NOMO-1 (cell line): ENCODE measurements at regions not wholly inside any gene's neighbourhood (a gene's known extent, or its start where the extent isn't known, plus 50 kb on each side); places are given as distances from the start of the nearest gene placed in this dataset.
A peak's percentile ranks its signal among the peaks of the same experiment; 100 is the strongest.
"Not testable (repeated sequence)": the region's sequence is repeated elsewhere in the genome, so short reads cannot be mapped to it uniquely, and the experiment has no call there.

Experiments used
- DNase-seq, 2 experiments: peaks; one replicate each; lab custom pipeline; 2025; ENCODE audit not compliant: unreplicated experiment in 2 of 2; lab: John Stamatoyannopoulos, UW

DNA sequence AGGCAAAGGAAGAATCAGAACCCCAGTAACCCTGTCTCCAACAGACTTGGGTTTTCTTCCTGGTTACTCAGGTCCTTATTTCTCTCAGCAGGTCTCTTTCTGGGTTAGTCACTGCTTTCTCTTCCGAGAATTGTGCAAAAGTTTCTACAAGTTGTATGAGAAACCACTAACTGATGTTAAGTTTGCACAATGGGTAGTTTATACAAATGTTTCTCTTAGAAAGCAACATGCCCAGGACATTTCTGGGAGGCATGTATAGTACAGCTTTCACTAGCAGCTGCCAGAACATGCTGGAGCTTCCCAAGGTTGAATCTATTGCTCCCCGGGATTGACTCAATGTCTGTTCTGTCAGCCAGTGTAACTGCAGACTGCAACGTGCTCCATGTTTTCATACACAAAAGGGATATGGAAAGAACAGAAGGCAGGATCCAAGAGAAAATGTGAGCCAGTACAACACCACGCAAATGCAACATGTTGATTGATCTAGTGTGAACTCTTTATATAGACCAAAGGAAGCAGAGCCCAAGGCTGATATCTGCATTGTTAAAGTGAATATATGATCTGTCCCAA, 887.8 kb downstream of the MCTP2 start:
- DNase-seq: peak in 1 of 2 experiments; percentile 0

DNA sequence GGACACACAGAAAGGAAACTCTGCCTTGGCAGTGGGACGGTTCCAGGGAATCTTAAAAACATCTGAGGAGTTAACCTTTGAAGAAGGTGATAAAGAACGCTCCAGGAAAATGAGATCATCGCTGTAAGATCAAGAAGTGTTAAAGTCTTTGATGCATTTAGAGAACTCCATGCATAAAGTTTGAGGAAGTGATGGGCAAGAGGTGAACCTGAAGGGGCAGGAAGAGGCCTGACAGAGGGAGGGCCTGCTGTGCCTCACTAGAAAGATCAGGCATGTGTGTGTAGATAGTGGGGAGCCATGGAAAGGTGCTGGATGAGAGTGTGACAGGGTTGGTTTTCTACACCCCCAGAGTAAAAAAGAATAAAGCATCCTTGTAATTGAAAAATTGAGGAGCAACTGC, 889.2 kb downstream of the MCTP2 start:
- no peak for DNase-seq

DNA sequence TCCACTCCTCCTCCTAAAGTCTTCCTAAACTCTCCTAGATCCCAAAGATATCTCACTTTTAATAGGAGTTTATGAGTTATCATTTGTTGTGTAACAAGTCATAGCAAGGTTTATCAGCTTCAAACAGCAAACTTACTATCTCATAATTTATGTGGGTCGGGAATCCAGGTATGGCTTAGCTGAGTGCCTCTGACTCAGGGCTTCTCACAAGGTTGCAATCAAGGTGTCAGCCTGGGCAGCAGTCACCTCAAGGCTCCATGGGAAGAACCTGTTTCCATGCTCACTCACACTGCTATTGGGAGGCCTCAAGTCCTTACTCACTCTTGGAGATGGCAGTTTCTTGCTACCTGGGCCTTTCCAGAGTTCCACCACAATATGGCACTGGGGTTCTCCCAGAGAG, 889.8 kb downstream of the MCTP2 start:
- no peak for DNase-seq

DNA sequence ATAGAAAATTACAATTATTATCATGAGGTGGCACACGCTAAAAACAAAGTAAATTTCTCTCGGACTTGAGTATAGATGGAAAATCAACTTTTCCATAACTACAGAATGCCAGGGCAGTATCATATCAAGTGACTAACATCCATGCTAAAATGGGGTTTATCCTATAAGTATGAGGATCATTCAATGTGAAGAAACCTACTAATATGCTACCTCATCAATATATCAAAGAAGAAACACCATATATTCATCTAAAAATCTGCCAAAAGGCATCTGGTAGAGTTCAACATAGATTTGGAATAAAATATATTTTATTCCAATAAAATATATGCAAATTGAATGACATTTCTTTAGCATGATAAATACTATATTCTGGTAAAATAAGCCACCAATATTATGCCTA, 894.4 kb downstream of the MCTP2 start:
- DNase-seq: no peak

DNA sequence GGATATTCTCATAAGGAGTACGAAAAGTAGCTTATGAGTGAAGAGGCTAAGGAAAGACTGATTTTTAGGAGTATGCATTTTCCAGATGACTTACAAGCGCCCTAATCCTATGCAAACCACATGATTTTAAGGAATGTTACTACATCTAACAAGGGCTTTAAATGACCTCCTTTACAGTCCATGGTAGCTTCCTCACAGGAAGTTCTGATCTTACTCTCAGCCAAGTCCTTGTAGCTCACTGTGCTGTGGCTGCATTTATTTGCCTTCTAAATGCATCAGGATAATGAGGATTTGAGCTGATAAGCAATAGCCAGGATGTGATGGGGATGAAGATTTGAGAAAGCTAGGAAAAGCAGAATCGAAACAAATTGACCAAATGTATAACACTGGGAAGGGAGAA, 896.0 kb downstream of the MCTP2 start:
- no peak for DNase-seq

GRCh38 chr15:95129574-95129973, 898.2 kb downstream of the MCTP2 start:
- DNase-seq: no peak

GRCh38 chr15:95131131-95131556, 899.8 kb downstream of the MCTP2 start:
- DNase-seq: no peak

GRCh38 chr15:95132774-95133173, 901.4 kb downstream of the MCTP2 start:
- DNase-seq: no peak

- DNase-seq: no peak
Measured at GRCh38 chr15:95134431-95135110, 903.2 kb downstream of the MCTP2 start.

DNA sequence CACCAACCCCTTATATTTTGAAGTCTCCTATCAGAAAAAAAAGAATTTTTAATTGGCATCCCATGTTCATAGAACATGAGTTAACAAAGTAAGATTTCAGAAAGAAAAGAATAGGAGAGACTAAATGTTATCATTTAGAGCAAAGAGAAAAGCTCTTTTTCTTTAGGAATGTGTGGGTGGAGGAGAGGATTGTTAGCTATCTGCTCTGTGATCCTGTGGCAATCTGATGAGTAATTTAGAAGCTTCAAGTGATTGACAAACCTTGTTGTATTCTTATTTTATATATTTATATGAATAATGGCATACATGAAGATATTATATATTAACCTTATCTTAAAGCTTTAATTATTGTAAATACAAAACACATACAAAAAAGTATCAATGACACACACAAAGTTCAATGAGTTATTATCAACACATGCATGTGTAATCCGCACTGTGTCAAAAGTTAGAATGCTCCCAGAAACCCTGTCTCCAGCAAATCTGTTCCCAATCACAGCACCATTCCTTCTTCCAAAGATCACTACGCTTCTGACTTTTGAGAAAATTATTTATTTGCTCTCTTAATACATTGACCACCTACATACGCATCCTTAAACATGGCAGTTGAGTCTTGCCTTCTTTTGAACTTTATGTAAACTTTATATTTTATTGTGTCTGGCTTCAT, 907.4 kb downstream of the MCTP2 start:
- DNase-seq: no peak

- no peak for DNase-seq
Measured at GRCh38 chr15:95141486-95141885, 910.1 kb downstream of the MCTP2 start.

GRCh38 chr15:95142531-95142930, 911.2 kb downstream of the MCTP2 start:
- DNase-seq: no peak

GRCh38 chr15:95146481-95146880, 915.1 kb downstream of the MCTP2 start:
- no peak for DNase-seq

- no peak for DNase-seq
Measured at GRCh38 chr15:95148183-95148582, 916.8 kb downstream of the MCTP2 start.

DNA sequence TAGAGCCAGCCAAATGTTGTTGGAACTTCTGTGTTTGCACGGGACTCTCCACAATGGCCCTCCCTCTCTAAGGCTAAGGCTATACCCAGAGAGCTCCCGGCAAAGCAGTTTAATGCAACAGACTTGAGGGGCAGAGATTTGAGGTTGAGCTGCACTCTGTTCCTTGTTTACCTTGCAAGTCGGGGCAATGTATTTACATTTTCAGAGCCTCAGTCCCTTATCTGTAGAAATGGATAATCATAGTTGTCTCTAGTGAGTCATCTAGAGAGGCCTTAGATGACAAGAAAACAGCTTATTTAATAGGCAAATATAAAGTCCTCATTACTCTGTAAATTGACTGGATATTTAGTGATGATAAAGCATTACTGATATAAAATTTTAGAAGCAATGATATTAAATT, 917.7 kb downstream of the MCTP2 start:
- DNase-seq: no peak

DNA sequence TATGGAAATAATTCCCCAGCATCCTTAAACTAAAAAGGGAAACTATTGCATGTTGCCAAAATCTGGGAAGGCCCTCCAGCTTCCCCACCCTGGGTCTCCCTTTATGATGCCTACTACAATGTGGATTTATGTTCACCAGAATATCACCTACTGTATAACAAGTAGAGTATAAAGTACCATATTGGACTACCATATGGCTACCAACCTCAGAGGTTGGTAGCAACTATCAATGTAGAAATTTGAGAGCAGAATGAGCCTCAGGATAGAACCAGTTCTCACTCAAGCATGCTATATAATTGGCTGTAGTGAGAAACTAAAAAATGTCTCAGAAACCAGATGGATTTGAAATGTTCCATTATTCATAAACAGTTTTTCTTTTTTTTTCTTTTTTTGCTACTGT, 918.4 kb downstream of the MCTP2 start:
- no peak for DNase-seq

DNA sequence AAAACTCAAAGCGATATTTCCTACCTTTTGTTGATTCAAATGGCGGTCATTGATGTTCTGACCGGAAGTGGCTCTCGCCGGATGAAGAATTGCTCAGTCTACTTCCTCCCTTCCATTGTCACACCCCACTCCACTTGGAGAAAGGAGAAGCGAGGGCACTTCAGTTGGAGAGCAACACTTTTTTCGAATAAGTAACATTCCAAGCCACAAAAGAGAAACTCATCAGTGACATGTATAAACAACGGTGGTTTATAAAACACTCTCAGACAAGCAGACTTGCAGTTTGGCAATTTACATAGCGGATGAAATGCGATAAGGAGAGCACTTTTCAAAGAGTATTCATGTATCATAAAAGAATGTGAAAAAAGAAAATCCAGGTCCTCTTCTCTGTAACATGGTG, 919.1 kb downstream of the MCTP2 start:
- no peak for DNase-seq

GRCh38 chr15:95152741-95153140, 921.4 kb downstream of the MCTP2 start:
- no peak for DNase-seq

GRCh38 chr15:95153201-95153600, 921.8 kb downstream of the MCTP2 start:
- not testable (repeated sequence) for DNase-seq

GRCh38 chr15:95160316-95160715, 929.0 kb downstream of the MCTP2 start:
- DNase-seq: no peak

DNA sequence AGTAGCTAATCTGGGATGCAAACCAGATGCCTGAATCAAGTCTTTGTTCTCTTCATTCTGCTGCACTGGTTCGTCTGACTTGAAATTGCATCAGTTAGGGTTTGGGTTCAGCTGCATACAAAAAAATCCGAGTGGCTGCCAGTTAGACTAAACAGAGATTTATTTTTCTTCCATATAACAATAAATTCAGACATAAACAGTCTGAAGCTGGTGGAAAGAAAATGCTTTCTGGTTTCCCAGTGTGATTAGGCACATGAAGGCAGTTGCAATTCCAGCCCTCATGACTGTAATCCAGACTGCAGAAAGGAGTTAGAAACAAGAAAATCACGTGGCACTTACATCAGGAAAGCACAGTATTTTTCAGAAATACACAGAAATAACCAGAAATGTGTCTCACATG, 930.7 kb downstream of the MCTP2 start:
- DNase-seq: no peak

GRCh38 chr15:95162531-95162930, 931.2 kb downstream of the MCTP2 start:
- DNase-seq: no peak
